Activated effector memory CD4-positive, alpha-beta T cell treated with anti-CD3 and anti-CD28 coated beads, Interleukin-2, amount 50 U/mL, for 16 hours (primary cell): ENCODE measurements at regions not wholly inside any gene's neighbourhood (a gene's known extent, or its start where the extent isn't known, plus 50 kb on each side); places are given as distances from the start of the nearest gene placed in this dataset.
"Not testable (repeated sequence)": the region's sequence is repeated elsewhere in the genome, so short reads cannot be mapped to it uniquely, and the experiment has no call there.

Experiments used
- DNase-seq: peaks from one replicate; pipeline ENCODE4 v3.0.0-alpha.2; 2020

- DNase-seq, result no peak
Observed at GRCh38 chr13:109355875-109356434, 430.4 kb downstream of the IRS2 start.

- no peak for DNase-seq
Observed at GRCh38 chr13:109355166-109355565, 431.2 kb downstream of the IRS2 start.

- DNase-seq, result no peak
Observed at GRCh38 chr13:109351236-109351635, 435.1 kb downstream of the IRS2 start.

- DNase-seq, result no peak
Observed at GRCh38 chr13:109348519-109349258, 437.7 kb downstream of the IRS2 start.

GRCh38 chr13:109346060-109346459 lies 440.3 kb downstream of the IRS2 start:
- no peak for DNase-seq

- no peak for DNase-seq
Observed at GRCh38 chr13:109345433-109345941, 440.9 kb downstream of the IRS2 start.

GRCh38 chr13:109344552-109345157 lies 441.7 kb downstream of the IRS2 start:
- no peak for DNase-seq

GRCh38 chr13:109336730-109337129 lies 449.7 kb downstream of the IRS2 start:
- no peak for DNase-seq

- DNase-seq, result no peak
Observed at GRCh38 chr13:109333893-109334651, 452.3 kb downstream of the IRS2 start.

GRCh38 chr13:109332506-109333499 lies 453.6 kb downstream of the IRS2 start:
- no peak for DNase-seq

GRCh38 chr13:109331898-109332297 lies 454.5 kb downstream of the IRS2 start:
- DNase-seq, result no peak

GRCh38 chr13:109331011-109331433 lies 455.4 kb downstream of the IRS2 start:
- no peak for DNase-seq

- no peak for DNase-seq
Observed at GRCh38 chr13:109330123-109330522, 456.3 kb downstream of the IRS2 start.

GRCh38 chr13:109329175-109329574 lies 457.2 kb downstream of the IRS2 start:
- no peak for DNase-seq

- no peak for DNase-seq
Observed at GRCh38 chr13:109326601-109327000, 459.8 kb downstream of the IRS2 start.

GRCh38 chr13:109323338-109323737 lies 463.0 kb downstream of the IRS2 start:
- no peak for DNase-seq

GRCh38 chr13:109318945-109319590 lies 467.3 kb downstream of the IRS2 start:
- no peak for DNase-seq

- no peak for DNase-seq
Observed at GRCh38 chr13:109315481-109315880, 470.9 kb downstream of the IRS2 start.

- no peak for DNase-seq
Observed at GRCh38 chr13:109314101-109314500, 472.3 kb downstream of the IRS2 start.

- no peak for DNase-seq
Observed at GRCh38 chr13:109312399-109312798, 474.0 kb downstream of the IRS2 start.

GRCh38 chr13:109311431-109311976 lies 474.9 kb downstream of the IRS2 start:
- not testable (repeated sequence) for DNase-seq
